HCT116 (cell line): ENCODE measurements at regions not wholly inside any gene's neighbourhood (a gene's known extent, or its start where the extent isn't known, plus 50 kb on each side); places are given as distances from the start of the nearest gene placed in this dataset.

Experiments used
- ATAC-seq: fragments of 200-7000 bp; cut with Tn5 transposase; 2 replicates; pipeline ENCODE4 v1.9.1; 2020; ENCODE audit warnings: mild to moderate bottlenecking, moderate library complexity
- BruUV-seq: library from RNA; stranded (reverse); fragments of 400-500 nt; replicated peaks from 2 replicates; lab custom pipeline; 2021; lab: Mats Ljungman, UMichigan
- CTCF ChIA-PET: fragments of 300-600 bp; sonication (Branson Sonifier 250); formaldehyde crosslinking; loops from one replicate; lab custom pipeline; 2021; ENCODE audit warnings: antibody characterized with exemption; lab: Charles Lee
- POLR2A ChIA-PET: fragments of 300-600, 350-600 bp; sonication (Branson Sonifier 250); formaldehyde crosslinking; loops from one replicate; lab custom pipeline; 2021; ENCODE audit warnings: antibody characterized with exemption; lab: Charles Lee
- RAD21 ChIA-PET, 2 experiments: fragments of 300-600 bp; sonication (Branson Sonifier 250); formaldehyde crosslinking; loops; one replicate each; lab custom pipeline; 2023; ENCODE audit warnings: low total read pairs in 2 of 2; ENCODE audit not compliant: uncharacterized antibody in 2 of 2, unreplicated experiment in 2 of 2, low non-redundant PET in 1 of 2; lab: Charles Lee
- DNase-seq: peaks from one replicate; pipeline ENCODE4 v3.0.0-alpha.2; 2010; ENCODE audit warnings: low read depth, low spot score
- H2AFZ ChIP-seq: fragments of 200-600 bp; shearing (Covaris generic), sonication (generic); 2 replicates; pipeline ENCODE4 v1.6.1; 2017; ENCODE audit warnings: low read depth, mixed run types, mixed read lengths, antibody characterized with exemption, low read length; ENCODE audit not compliant: poor library complexity, severe bottlenecking
- H3K27ac ChIP-seq: 2 replicates; pipeline ENCODE4 v1.5.1; 2012; ENCODE audit warnings: low read depth, low read length
- H3K27me3 ChIP-seq: fragments of 200-600 bp; sonication (generic); 2 replicates; pipeline ENCODE4 v1.6.1; 2016; ENCODE audit warnings: mixed run types, low read length, mixed read lengths; ENCODE audit not compliant: insufficient read depth
- H3K36me3 ChIP-seq, 2 experiments: fragments of 200-500 bp in 1 of 2; fragments of 200-600 bp in 1 of 2; sonication (Bioruptor generic) in 1 of 2; sonication (generic) in 1 of 2; 2 replicates each; pipeline versions ENCODE4 v1.5.1 to v1.6.1; 2014 to 2016; ENCODE audit warnings: low read length in 2 of 2, inconsistent platforms in 1 of 2, mixed read lengths in 1 of 2, mixed run types in 1 of 2; ENCODE audit not compliant: insufficient read depth in 2 of 2, control insufficient read depth in 1 of 2
- H3K4me1 ChIP-seq, 2 experiments: fragments of 200-600 bp in 1 of 2; sonication (generic) in 1 of 2; 2 replicates each; pipeline versions ENCODE4 v1.5.1 to v1.6.1; 2012 to 2017; ENCODE audit warnings: low read length in 2 of 2, inconsistent platforms in 1 of 2, mild to moderate bottlenecking in 1 of 2, mixed read lengths in 1 of 2, mixed run types in 1 of 2, moderate library complexity in 1 of 2; ENCODE audit not compliant: insufficient read depth in 2 of 2, control insufficient read depth in 1 of 2
- H3K4me2 ChIP-seq: fragments of 200-600 bp; sonication (generic); 2 replicates; pipeline ENCODE4 v1.6.1; 2017; ENCODE audit warnings: mixed run types, low read length, mixed read lengths
- H3K4me3 ChIP-seq, 2 experiments: fragments of 200-600 bp in 1 of 2; sonication (generic) in 1 of 2; replicated peaks in 1 of 2; 2 replicates each; pipeline ENCODE4 v1.5.1; 2011 to 2016; ENCODE audit warnings: low read length in 2 of 2, control low read depth in 1 of 2, low read depth in 1 of 2, mild to moderate bottlenecking in 1 of 2, mixed read lengths in 1 of 2, mixed run types in 1 of 2
- H3K79me2 ChIP-seq: fragments of 200-600 bp; sonication (generic); 2 replicates; pipeline ENCODE4 v1.6.1; 2017; ENCODE audit warnings: mild to moderate bottlenecking, mixed run types, low read length, moderate library complexity, mixed read lengths; ENCODE audit not compliant: insufficient read depth
- H3K9ac ChIP-seq: fragments of 200-600 bp; sonication (generic); 2 replicates; pipeline ENCODE4 v1.6.1; 2016; ENCODE audit warnings: low read length, mixed read lengths
- H3K9me2 ChIP-seq: fragments of 200-600 bp; sonication (generic), shearing (Covaris generic); 2 replicates; pipeline ENCODE4 v1.6.1; 2017; ENCODE audit warnings: mixed run types, mild to moderate bottlenecking, moderate library complexity; ENCODE audit not compliant: insufficient read depth
- H3K9me3 ChIP-seq, 2 experiments: fragments of 200-500 bp in 1 of 2; fragments of 200-600 bp in 1 of 2; sonication (Bioruptor generic) in 1 of 2; sonication (generic) in 1 of 2; 2 replicates each; pipeline ENCODE4 v1.6.1; 2014 to 2017; ENCODE audit warnings: low read length in 2 of 2, mixed read lengths in 2 of 2, inconsistent platforms in 1 of 2, low read depth in 1 of 2, mild to moderate bottlenecking in 1 of 2, mixed run types in 1 of 2, moderate library complexity in 1 of 2; ENCODE audit not compliant: control insufficient read depth in 1 of 2, insufficient read depth in 1 of 2
- H4K20me1 ChIP-seq: fragments of 200-600 bp; sonication (generic), shearing (Covaris generic); 2 replicates; pipeline ENCODE4 v1.6.1; 2017; ENCODE audit warnings: mixed run types, mild to moderate bottlenecking, moderate library complexity; ENCODE audit not compliant: insufficient read depth
- CBX3 ChIP-seq: IDR thresholded peaks from 2 replicates; pipeline ENCODE4 v1.6.1; 2012; ENCODE audit warnings: low read depth
- CEBPB ChIP-seq: IDR thresholded peaks from 2 replicates; pipeline ENCODE4 v1.6.1; 2012; ENCODE audit warnings: low read depth
- EGR1 ChIP-seq: IDR thresholded peaks from 2 replicates; pipeline ENCODE4 v1.6.1; 2012; ENCODE audit warnings: low read depth
- ELF1 ChIP-seq: IDR thresholded peaks from 2 replicates; pipeline ENCODE4 v1.6.1; 2012; ENCODE audit warnings: low read depth, borderline replicate concordance
- EZH2phosphoT487 ChIP-seq: fragments of 200-600 bp; IDR thresholded peaks from 2 replicates; pipeline ENCODE4 v1.6.1; 2018; ENCODE audit warnings: antibody characterized with exemption, borderline replicate concordance
- FOSL1 ChIP-seq: IDR thresholded peaks from 2 replicates; pipeline ENCODE4 v1.6.1; 2012; ENCODE audit warnings: low read depth
- JUND ChIP-seq: IDR thresholded peaks from 2 replicates; pipeline ENCODE4 v1.6.1; 2012
- POLR2A ChIP-seq: IDR thresholded peaks from 2 replicates; pipeline ENCODE4 v1.7.0; 2011; ENCODE audit warnings: borderline replicate concordance; ENCODE audit not compliant: insufficient read depth, insufficient read length; ENCODE audit errors: extremely low read depth
- REST ChIP-seq: IDR thresholded peaks from 2 replicates; pipeline ENCODE4 v1.6.1; 2012; ENCODE audit warnings: low read depth
- SIN3A ChIP-seq: IDR thresholded peaks from 2 replicates; pipeline ENCODE4 v1.6.1; 2012; ENCODE audit warnings: low read depth
- SP1 ChIP-seq: IDR thresholded peaks from 2 replicates; pipeline ENCODE4 v1.6.1; 2012; ENCODE audit warnings: low read depth
- YY1 ChIP-seq: IDR thresholded peaks from 2 replicates; pipeline ENCODE4 v1.6.1; 2011; ENCODE audit warnings: low read length, low read depth, moderate library complexity, mild to moderate bottlenecking; ENCODE audit not compliant: insufficient replicate concordance; ENCODE audit errors: extremely low read depth
- intact Hi-C: fragments of 100-400 bp; cut with micrococcal nuclease; formaldehyde crosslinking; loops from 2 replicates; pipeline ENCODE4 v1.10.0; 2022
- TF ChIP-seq, protein P1 (sequence below): IDR thresholded peaks from 2 replicates; pipeline ENCODE4 v1.6.1; 2012
- TF ChIP-seq, protein P2 (sequence below): IDR thresholded peaks from 2 replicates; pipeline ENCODE4 v1.6.1; 2012
- TF ChIP-seq, protein P3 (sequence below), 3 experiments: fragments of 200-600 bp in 1 of 3; sonication (generic) in 1 of 3; IDR thresholded peaks in 2 of 3; conservative IDR thresholded peaks in 1 of 3; 2 replicates each; pipeline ENCODE4 v1.5.1; 2012 to 2017; ENCODE audit warnings: low read depth in 2 of 3, low read length in 2 of 3, antibody characterized with exemption in 1 of 3, borderline replicate concordance in 1 of 3, control low read depth in 1 of 3, mild to moderate bottlenecking in 1 of 3, mixed read lengths in 1 of 3, mixed run types in 1 of 3, moderate library complexity in 1 of 3; ENCODE audit not compliant: insufficient read depth in 1 of 3

- RAD21 ChIA-PET, result no interaction called here
- Histone ChIP-seq H3K36me3 (no peaks in the 10 kb centered on the region), H3K9ac (no peak overlapping the region), H3K4me1 (no peaks in the 10 kb centered on the region), H4K20me1 (no peaks in the 10 kb centered on the region), H3K27me3 (no peaks in the 10 kb centered on the region), H3K27ac (no peak overlapping the region), H3K79me2 (no peaks in the 10 kb centered on the region), H3K9me3 (no peaks in the 10 kb centered on the region), H3K9me2 (no peaks in the 10 kb centered on the region), H2AFZ (no peak overlapping the region), H3K4me3 (no peak overlapping the region), H3K4me2 (no peak overlapping the region)
- no TSS peak for BruUV-seq
- TF ChIP-seq POLR2A (no peak), ELF1 (no peak), EGR1 (no peak), CEBPB (no peak), CBX3 (no peak), SP1 (no peak), JUND (no peak), EZH2phosphoT487 (no peak), REST (no peak), YY1 (no peak), FOSL1 (no peak), SIN3A (no peak)
- TF ChIP-seq, protein P1, sequence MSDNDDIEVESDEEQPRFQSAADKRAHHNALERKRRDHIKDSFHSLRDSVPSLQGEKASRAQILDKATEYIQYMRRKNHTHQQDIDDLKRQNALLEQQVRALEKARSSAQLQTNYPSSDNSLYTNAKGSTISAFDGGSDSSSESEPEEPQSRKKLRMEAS, result no peak
- TF ChIP-seq, protein P2, sequence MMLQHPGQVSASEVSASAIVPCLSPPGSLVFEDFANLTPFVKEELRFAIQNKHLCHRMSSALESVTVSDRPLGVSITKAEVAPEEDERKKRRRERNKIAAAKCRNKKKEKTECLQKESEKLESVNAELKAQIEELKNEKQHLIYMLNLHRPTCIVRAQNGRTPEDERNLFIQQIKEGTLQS, result no peak
- TF ChIP-seq, protein P3, sequence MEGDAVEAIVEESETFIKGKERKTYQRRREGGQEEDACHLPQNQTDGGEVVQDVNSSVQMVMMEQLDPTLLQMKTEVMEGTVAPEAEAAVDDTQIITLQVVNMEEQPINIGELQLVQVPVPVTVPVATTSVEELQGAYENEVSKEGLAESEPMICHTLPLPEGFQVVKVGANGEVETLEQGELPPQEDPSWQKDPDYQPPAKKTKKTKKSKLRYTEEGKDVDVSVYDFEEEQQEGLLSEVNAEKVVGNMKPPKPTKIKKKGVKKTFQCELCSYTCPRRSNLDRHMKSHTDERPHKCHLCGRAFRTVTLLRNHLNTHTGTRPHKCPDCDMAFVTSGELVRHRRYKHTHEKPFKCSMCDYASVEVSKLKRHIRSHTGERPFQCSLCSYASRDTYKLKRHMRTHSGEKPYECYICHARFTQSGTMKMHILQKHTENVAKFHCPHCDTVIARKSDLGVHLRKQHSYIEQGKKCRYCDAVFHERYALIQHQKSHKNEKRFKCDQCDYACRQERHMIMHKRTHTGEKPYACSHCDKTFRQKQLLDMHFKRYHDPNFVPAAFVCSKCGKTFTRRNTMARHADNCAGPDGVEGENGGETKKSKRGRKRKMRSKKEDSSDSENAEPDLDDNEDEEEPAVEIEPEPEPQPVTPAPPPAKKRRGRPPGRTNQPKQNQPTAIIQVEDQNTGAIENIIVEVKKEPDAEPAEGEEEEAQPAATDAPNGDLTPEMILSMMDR (IDR thresholded peaks at IDR 0.05 in 2 of 3, conservative IDR thresholded peaks at IDR 0.05 in 1 of 3; ENCODE audit: borderline replicate concordance in 1 of 3, insufficient read depth in 1 of 3, low read depth in 2 of 3, low read length in 2 of 3), result no peak
- intact Hi-C loops, result no loop called here
- CTCF ChIA-PET, result no interaction called here
- ATAC-seq (no peak), DNase-seq (no peak)
- POLR2A ChIA-PET, result no interaction called here
These were observed 77.4 kb upstream of the GALNT9 start for GRCh38 chr12:132406493-132407450.
